Endothelial cell (in vitro differentiated cells): ENCODE measurements at regions not wholly inside any gene's neighbourhood (a gene's known extent, or its start where the extent isn't known, plus 50 kb on each side); places are given as distances from the start of the nearest gene placed in this dataset.
"Not testable (repeated sequence)": the region's sequence is repeated elsewhere in the genome, so short reads cannot be mapped to it uniquely, and the experiment has no call there.

Experiments
- DNase-seq: peaks from one replicate; pipeline ENCODE4 v3.0.0; 2021; ENCODE audit warnings: low spot score
- H3K27ac Mint-ChIP-seq: one replicate; pipeline ENCODE4 v1.8.0; 2021; ENCODE audit warnings: mixed read lengths, inconsistent platforms; ENCODE audit not compliant: unreplicated experiment
- H3K27me3 Mint-ChIP-seq: one replicate; pipeline ENCODE4 v1.8.0; 2021; ENCODE audit warnings: mild to moderate bottlenecking, moderate library complexity, mixed read lengths, inconsistent platforms; ENCODE audit not compliant: unreplicated experiment
- H3K36me3 Mint-ChIP-seq: one replicate; pipeline ENCODE4 v1.8.0; 2021; ENCODE audit warnings: mild to moderate bottlenecking, low read depth, mixed read lengths, inconsistent platforms; ENCODE audit not compliant: unreplicated experiment
- H3K4me1 Mint-ChIP-seq: one replicate; pipeline ENCODE4 v1.8.0; 2021; ENCODE audit warnings: mild to moderate bottlenecking, mixed read lengths, inconsistent platforms; ENCODE audit not compliant: unreplicated experiment
- H3K4me3 Mint-ChIP-seq: one replicate; pipeline ENCODE4 v1.8.0; 2021; ENCODE audit warnings: mild to moderate bottlenecking, mixed read lengths, inconsistent platforms; ENCODE audit not compliant: unreplicated experiment
- H3K9me3 Mint-ChIP-seq: one replicate; pipeline ENCODE4 v1.8.0; 2021; ENCODE audit warnings: mixed read lengths, inconsistent platforms; ENCODE audit not compliant: unreplicated experiment
- TF ChIP-seq, protein P1 (sequence below): fragments of 200-600 bp; sonication (generic); IDR thresholded peaks from one replicate; pipeline ENCODE4 v1.5.0; 2021; ENCODE audit warnings: antibody characterized with exemption; ENCODE audit not compliant: unreplicated experiment

DNA sequence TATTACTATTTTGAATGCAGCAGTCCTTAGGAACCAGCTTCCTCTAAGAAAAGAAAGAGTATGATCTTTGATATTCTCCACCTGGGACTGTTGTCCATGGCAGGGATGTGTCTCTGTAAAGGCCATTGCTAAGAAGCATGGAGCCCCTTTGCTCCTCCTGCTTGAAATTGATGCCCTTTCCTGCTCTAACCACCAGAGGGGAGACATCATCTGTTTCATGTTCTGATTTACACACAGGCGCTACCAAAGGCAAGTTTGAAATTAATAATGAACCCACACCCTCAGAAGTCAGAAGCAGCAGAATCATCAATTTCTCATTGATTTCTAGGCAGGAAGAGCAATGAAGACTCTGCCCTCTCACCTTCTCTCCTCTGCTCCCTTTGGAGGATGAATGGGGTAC is 253.8 kb downstream of the RMST start:
- Mint-ChIP-seq H3K36me3 (no peaks in the 10 kb centered on the region), H3K4me1 (no peaks in the 10 kb centered on the region), H3K27ac (no peak overlapping the region), H3K9me3 (no peaks in the 10 kb centered on the region), H3K4me3 (no peak overlapping the region), H3K27me3 (no peaks in the 10 kb centered on the region)
- no peak for DNase-seq
- TF ChIP-seq, protein P1, sequence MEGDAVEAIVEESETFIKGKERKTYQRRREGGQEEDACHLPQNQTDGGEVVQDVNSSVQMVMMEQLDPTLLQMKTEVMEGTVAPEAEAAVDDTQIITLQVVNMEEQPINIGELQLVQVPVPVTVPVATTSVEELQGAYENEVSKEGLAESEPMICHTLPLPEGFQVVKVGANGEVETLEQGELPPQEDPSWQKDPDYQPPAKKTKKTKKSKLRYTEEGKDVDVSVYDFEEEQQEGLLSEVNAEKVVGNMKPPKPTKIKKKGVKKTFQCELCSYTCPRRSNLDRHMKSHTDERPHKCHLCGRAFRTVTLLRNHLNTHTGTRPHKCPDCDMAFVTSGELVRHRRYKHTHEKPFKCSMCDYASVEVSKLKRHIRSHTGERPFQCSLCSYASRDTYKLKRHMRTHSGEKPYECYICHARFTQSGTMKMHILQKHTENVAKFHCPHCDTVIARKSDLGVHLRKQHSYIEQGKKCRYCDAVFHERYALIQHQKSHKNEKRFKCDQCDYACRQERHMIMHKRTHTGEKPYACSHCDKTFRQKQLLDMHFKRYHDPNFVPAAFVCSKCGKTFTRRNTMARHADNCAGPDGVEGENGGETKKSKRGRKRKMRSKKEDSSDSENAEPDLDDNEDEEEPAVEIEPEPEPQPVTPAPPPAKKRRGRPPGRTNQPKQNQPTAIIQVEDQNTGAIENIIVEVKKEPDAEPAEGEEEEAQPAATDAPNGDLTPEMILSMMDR, result peak; percentile 43

DNA sequence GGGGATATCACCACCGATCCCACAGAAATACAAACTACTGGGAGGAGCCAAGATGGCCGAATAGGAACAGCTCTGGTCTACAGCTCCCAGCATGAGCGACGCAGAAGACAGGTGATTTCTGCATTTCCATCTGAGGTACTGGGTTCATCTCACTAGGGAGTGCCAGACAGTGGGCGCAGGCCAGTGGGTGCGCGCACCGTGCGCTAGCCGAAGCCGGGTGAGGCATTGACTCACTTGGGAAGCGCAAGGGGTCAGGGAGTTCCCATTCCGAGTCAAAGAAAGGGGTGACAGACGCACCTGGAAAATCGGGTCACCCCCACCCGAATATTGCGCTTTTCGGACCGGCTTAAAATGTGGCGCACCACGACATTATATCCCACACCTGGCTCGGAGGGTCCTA is 261.2 kb downstream of the RMST start:
- H3K4me1 Mint-ChIP-seq, DNase-seq, H3K27me3 Mint-ChIP-seq, H3K9me3 Mint-ChIP-seq, H3K36me3 Mint-ChIP-seq, H3K27ac Mint-ChIP-seq, H3K4me3 Mint-ChIP-seq: not testable (repeated sequence)

DNA sequence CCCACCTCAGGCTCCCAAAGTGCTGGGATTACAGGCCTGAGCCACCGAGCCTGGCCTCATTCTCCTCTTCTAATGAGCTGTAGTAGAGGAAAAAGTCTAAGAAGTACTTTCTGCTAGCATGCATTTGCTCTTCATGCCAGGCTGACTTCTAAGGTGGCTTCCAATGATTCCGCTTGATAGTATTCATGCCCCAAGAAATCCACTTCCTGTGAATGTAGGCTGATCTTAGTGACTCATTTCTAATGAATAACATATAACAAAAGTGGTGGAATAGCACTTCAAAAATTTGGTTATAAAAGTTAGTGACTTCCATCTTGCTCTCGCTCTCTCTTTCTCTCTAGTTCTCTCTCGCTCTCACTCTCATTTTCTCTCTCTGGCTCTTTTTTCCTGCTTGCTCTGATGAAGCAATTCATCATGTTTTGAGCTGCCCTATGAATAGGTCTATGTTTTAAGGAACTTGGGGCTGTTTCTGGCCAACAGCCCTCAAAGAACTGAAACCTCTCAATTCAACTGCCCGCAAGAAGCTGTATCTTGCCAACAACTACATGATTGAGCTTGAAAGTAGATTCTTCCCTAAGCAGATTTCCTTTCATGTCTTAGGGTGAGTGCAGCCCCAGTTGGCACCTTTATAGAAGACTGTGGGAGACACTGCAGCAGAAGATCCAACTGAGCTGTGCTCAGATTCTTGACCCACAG is 282.9 kb downstream of the RMST start:
- H3K36me3 Mint-ChIP-seq, result no peaks in the 10 kb centered on the region
- no peak overlapping the region for H3K27ac Mint-ChIP-seq
- no peaks in the 10 kb centered on the region for H3K27me3 Mint-ChIP-seq
- H3K4me1 Mint-ChIP-seq, result no peaks in the 10 kb centered on the region
- no peak for DNase-seq
- H3K4me3 Mint-ChIP-seq, result no peak overlapping the region
- TF ChIP-seq, protein P1, result no peak
- H3K9me3 Mint-ChIP-seq, result no peaks in the 10 kb centered on the region

DNA sequence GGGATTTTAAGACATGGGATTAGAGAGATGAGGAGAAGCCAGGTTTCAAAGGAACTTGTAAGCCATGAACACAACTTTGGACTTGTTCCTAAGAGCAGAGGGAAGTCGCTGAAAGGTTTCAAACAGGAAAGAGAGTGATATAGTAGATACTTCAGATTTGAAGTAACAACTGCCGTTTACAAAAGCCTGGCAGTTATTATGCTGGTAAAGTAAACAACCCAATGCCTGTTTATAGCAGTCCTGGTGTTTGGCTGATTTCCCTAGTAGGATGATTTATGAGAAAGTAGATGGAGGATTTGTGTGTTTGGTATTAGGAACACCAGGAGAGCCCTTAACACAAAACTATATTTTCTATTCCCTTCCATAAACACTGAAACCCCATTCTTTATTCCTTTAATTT is 285.7 kb downstream of the RMST start:
- H3K27ac Mint-ChIP-seq, result no peak overlapping the region
- TF ChIP-seq, protein P1, result no peak
- H3K9me3 Mint-ChIP-seq, result no peaks in the 10 kb centered on the region
- no peaks in the 10 kb centered on the region for H3K4me1 Mint-ChIP-seq
- H3K27me3 Mint-ChIP-seq, result no peaks in the 10 kb centered on the region
- no peak for DNase-seq
- H3K4me3 Mint-ChIP-seq, result no peak overlapping the region
- no peaks in the 10 kb centered on the region for H3K36me3 Mint-ChIP-seq

DNA sequence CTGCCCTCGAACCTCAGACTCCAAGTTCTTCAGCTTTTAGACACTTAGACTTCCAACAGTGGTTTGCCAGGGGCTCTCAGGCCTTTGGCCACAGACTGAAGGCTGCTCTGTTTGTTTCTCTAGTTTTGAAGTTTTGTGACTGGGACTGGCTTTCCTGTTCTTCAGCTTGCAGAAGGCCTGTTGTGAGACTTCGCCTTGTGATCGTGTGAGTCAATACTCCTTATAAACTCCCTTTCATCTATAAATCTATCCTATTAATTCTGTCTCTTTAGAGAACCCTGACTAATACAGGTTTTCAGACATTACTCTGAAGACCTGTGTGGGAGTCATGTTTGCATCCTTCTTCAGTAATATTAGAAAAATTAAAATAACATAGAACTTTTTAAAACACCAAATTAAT is 289.1 kb downstream of the RMST start:
- Mint-ChIP-seq H3K4me1 (no peaks in the 10 kb centered on the region), H3K36me3 (no peaks in the 10 kb centered on the region), H3K27ac (no peak overlapping the region), H3K9me3 (no peaks in the 10 kb centered on the region), H3K4me3 (no peak overlapping the region), H3K27me3 (no peaks in the 10 kb centered on the region)
- TF ChIP-seq, protein P1, result no peak
- DNase-seq, result no peak
